ENCODE measurements at regions not wholly inside any gene's neighbourhood (a gene's known extent, or its start where the extent isn't known, plus 50 kb on each side); places are given as distances from the start of the nearest gene placed in this dataset.
"Not testable (repeated sequence)": the region's sequence is repeated elsewhere in the genome, so short reads cannot be mapped to it uniquely, and the experiment has no call there.

DNA sequence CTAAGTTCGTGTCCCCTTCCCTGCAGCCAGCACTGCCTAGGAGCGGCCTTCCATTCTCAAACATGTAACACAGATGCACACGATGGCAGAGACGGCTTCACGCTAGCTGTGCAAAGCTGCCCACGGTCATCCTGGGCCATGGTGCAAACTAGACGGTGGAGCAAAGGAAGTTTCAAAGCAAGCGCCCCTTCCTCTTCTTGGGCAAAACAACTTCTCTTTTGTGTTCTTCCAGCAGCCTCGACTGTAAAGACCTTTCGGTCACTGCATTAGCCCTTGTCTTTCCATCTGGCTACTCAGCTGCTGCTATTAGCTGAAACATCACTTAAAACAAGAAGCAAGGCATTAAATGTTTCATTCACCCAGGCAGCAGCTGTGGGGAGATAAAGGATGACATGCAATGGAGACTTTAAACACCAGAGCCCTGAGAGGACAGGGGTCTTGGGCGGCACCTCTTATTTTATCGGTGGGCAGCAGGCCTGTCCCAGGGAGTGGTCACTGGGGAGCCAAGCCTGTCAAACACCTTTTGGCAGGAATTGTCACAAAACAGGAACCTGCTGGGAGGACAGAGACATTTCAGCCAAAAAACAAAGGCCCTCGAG is 214.8 kb downstream of the KLF6 start:
- no peak for DNase-seq

DNA sequence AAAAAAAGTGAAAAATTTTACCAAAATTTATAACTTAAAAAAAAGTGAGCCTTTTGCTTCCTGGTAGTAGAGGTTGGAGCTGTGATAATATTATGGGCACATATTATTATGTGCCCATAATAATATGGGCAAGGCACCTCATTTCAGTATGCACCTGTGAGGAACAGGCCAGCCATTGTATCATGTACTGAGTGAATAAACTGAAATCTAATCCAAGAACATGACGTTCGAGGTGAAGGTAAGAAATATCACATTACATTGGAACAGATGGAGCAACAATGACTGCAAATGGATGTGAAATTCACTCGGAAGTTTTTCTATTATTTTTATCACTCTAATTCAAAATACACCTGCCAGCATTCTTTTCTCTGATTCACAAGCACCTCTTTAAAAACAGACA is 216.0 kb downstream of the KLF6 start:
- no peak for DNase-seq

DNA sequence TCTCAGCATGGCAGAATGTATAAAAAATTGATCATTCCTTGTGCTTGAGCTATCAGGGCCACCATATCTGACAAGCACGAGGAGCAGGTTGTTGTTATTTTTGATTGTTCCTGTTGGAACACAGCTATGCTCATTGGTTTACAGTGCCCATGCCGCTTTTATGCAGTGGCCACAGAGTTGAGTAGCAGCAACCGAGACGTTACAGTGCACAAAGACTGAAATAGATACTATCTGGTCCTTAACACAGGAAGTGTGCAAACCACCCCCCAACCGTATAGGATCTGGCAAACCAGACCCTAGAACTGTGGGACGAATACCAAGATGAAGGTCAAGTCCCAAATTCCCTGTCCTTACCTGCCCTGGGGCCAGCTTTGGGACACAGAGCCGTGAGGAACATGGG is 216.6 kb downstream of the KLF6 start:
- no peak for DNase-seq

DNA sequence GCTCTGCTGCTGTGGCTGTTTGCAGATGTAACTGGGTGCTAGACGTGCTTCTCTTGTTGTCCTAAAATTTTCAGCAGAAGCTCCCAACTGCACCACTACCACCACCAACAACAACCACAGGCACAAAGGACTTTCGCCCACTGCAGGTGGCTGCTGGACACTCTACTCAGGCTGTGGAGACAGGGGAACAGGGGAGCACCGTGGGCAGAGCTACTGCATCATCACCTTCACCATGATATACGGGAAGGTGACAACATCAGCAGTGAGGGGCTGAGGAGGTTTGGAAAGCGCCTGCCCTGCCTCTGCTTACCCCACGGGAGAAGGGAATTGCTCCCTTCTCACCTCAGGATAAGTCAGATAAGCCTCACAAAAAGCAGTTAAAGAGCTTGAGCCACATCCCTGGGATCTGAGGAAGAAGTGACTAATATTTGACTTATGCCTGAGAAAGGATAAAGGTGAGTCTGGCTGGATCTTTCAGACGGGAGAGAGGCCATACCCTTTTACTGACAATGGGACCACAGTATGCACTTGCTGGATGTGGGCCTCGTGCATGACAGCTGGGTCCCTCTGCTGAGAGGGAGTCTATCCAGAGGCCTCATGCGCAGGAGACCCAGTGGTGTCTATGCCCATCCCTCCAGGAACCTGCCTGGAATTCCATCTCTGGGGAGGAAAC is 217.6 kb downstream of the KLF6 start:
- no peak for DNase-seq

DNA sequence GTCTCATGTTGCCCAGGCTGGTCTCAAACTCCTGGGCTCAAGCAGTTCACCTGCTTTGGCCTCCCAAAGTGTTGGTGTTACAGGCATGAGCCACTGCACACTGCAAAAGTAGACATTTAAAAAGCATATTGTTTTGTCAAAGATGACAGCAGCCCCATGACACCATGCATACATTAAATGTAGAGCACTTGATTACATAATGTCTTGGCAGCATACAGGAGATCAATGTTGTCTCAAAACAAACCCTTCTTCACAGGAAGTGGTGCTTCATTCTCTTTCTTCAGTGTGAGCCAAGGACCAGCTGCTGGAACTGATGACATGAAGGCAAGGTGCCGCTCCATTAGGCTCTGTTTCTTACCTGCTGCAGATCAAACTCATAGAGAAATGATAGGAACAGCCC is 218.4 kb downstream of the KLF6 start:
- DNase-seq: no peak

DNA sequence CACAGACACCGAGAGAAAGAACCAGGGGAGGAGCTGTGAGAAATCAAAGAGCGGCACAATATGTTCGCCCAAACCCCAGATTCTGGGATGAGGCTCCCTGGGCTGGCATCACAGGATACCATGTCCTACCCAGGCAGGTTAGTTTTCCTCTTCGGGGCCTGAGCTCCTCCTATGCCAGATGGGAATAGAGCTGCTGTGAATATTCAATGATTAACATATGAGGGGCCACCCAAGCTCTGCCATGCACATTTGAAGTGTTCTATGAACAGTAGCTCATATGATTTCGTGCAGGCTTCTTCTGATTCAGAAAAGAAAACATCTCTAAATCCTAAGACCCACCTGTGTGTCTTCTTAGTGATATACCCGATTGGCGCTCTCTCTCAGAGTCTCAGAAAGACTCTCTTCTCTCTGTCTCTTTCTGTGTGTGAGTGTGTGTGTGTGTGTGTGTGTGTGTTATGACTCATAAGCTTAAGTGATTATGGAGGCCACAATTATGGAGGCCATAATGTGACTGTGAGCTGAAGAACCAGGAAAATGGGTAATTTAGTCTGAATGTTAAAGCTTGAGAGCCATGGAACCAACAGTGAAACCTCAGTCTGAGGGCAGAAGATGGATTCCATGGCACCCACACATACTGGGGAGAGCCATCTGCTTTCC is 220.5 kb downstream of the KLF6 start:
- no peak for DNase-seq

DNA sequence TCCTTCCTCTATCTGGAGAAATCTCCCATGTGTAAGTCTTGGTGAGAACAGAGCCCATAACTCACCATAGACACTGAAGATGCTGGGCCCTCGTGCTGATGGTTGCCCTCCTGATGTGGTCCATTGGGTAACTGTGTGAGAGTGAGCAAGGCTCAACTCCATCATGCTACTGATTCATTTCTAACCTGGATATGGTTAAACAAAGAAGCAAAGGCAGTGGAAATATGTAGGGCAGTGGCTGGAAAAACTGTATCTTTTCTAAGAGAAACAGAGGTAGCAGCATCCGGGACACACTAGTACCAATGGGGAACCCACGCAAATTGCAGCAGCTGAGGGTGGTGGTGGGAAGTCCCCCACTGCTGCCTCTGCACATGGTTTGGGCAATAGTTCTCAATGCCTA is 221.7 kb downstream of the KLF6 start:
- no peak for DNase-seq

DNA sequence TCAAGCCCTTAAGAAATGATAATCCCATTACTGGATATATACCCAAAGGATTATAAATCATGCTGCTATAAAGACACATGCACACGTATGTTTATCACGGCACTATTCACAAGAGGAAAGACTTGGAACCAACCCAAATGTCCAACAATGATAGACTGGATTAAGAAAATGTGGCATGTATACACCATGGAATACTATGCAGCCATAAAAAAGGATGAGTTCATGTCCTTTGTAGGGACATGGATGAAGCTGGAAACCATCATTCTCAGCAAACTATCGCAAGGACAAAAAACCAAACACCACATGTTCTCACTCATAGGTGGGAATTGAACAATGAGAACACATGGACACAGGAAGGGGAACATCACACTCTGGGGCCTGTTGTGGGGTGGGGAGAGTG is 224.4 kb downstream of the KLF6 start:
- DNase-seq: not testable (repeated sequence)

DNA sequence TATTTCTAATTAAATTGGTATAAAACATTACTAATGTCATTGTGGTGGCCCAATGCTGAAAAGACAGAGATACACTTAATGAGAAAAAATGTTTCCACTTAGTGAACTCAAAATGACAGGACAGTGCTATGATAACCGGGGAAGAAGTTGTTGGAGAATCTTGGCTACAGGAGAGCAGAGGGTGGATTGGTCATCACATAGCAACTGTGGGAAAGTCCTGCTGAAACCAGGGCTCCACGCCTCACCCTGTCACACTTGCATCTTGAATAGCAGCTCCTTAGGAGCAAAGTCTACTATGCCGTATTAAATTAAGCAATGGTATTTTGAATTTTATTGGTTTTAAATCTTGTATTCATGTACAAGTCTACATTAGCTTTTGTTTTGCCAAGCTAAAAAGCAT is 225.5 kb downstream of the KLF6 start:
- DNase-seq: no peak

DNA sequence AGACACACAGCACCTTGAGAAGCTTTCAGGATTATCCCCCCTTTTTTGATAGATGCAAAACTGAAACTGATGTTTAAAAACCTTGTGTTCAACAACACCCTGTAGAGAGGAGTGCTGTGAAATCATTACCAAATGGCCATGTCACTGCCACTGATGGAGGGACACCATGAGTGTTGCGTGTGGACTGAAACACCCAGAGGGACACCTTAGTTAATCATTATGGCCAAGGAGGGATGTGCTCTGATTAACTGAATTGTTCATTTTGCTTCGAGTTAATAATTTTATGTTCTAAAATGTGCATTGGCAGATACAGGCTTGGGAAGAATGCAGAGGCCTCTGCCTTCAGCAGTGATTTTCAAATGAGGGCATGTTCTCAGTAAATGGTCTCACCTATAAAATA is 226.0 kb downstream of the KLF6 start:
- no peak for DNase-seq

DNA sequence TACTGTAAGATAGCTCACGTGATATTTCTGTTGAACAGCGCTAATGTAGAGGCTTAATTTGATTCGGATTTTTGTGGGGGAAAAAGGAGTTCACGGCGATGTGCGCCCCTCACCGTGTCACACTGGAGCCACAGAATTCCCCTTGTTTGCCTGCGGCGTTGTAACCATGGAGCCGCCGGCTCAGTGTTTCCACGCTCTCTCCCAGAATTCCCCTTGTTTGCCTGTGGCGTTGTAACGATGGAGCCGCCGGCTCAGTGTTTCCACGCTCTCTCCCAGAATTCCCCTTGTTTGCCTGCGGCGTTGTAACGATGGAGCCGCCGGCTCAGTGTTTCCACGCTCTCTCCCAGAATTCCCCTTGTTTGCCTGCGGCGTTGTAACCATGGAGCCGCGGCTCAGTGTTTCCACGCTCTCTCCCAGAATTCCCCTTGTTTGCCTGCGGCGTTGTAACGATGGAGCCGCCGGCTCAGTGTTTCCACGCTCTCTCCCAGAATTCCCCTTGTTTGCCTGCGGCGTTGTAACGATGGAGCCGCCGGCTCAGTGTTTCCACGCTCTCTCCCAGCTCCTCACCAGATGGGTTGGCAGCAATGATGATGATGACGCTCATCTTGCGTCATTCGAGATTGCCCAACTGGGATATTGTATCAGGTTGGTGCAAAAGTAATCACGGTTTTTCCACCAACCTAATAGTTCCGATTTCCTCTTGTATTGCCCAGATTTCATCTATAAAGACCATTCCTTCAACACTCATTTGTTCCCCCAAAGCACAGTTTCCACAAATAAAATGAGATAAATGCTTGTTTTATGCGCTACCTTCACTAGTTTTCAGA is 228.6 kb downstream of the KLF6 start:
- DNase-seq: not testable (repeated sequence)

DNA sequence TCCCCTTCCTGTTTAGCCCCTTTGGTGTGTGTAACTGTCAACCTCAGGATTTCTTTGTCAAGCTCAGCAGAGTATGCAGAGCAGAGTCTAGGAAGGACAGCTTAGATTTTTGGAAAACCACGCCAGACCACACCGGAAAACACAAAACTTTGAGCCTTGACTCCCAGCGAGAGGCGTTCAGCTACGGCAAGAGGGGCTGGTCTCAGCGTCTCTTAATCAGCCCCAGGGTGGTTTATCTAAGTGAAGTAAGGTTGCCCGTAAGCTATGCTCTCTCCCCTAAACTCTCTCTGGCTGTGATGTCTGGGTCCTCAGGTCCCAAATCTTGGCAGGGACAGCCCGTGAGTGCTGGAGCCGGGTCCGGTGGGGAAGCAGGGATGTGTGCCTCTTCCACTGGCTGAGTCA is 230.9 kb downstream of the KLF6 start:
- DNase-seq: no peak

DNA sequence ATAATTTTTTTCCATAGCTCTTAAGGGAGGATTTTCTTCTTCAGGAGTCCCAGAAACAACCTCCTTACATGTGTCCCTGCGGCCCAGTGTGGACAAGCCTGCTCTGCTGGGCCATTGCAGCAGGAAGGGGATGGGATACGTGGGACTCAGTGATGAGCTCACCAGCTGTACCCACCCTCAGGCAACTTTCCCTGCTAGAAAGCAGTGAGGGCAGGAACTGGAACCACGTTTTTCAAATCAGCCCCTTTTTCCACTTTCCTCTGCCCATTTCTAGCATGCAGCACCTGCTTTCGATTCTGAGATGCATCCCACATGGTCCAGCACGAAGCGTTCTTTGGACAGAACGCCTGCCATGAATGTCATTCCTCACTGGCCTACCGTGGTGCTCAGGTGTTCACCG is 232.7 kb downstream of the KLF6 start:
- no peak for DNase-seq

DNA sequence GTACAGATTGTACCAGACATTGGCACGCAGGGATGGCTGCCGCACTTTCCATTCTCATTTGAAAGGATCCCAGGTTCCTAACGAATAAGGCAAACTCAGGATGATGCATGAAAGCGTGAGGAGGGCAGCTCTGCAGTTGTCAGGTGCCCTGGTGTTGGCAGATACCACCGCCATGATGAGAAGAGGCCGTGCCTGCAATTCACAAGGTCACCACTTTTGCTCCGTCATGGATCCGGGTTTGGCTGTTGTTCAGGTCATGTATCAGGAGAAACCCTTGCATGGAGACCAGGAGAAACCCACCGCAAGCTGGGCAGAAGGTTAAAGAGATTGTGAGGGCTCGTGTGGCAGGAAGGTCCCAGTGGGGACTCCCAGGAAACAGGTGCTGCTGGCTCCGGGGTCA is 233.2 kb downstream of the KLF6 start:
- DNase-seq: no peak

DNA sequence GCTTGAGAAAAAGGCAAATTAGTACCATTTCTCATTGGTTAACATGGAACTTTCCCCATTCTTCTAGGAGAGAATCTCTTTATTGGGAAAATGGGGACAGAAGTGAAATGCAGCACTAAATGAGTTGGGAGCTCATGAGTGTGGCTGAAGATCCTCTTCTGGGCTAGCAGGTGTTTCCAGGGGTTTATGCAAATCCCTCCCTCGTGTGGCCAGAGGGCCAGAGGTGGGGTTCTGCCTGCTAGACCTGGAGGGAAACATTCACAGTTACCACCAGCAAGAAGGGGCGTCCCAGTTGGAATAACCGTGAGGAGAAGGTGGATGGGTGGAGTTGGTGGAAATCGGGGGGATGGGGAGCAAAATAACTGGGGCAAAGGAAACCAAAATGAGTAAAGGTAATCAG is 235.9 kb downstream of the KLF6 start:
- no peak for DNase-seq

DNA sequence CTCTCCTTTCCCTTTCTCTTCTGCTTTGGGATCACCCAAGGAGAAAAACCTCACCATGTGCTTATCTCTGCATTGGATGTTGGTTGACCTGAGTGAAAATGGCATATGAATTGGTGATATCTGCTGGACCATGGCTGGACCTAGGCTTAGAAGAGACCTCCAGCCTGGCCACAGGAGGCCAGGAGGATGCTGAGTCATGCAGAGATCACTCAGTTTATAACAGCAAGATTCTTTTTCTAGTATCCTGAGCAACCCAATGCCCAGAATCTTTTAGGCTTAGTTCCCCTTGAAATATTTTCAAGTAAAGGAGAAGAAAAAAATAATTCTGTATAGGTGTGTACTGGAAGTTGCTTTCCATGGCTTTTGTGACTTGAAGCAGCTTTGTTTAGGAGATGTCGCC is 236.3 kb downstream of the KLF6 start:
- no peak for DNase-seq

DNA sequence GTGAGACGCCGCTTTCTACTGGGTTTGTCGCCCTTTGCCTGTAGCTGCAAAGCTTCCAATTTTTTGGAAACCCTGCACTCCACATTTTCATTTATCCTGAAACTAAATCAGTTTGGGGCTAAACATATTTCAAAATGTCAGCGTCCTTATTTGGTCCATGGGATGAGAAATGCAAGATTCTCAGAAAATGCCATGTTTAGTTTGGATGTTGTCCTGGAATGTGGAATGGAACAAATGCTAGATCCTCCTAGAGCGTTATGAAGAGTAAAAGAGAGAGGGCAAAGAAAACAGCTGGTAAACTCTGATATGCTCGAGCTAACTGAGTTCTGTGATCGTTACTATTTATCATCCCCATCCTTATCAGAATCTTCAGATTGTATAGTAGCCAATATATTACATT is 236.9 kb downstream of the KLF6 start:
- no peak for DNase-seq

DNA sequence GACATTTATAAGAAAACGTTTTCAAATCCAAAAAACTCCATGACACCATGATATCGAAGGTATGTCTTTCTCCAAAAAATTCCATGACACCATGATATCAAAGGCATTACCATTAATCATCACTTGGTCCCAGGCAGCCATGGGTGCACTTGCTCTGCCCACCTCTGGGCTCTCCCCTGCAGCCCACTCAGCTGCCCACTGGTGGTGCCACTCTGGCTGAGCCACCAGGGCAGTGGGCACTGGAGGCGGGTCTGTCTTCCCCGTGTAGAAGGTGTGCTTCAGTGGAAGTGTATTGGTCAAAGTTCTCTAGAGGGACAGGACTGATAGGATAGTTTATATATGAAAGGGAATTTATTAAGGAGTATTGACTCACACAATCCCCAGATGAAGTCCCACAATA is 240.4 kb downstream of the KLF6 start:
- DNase-seq: no peak

DNA sequence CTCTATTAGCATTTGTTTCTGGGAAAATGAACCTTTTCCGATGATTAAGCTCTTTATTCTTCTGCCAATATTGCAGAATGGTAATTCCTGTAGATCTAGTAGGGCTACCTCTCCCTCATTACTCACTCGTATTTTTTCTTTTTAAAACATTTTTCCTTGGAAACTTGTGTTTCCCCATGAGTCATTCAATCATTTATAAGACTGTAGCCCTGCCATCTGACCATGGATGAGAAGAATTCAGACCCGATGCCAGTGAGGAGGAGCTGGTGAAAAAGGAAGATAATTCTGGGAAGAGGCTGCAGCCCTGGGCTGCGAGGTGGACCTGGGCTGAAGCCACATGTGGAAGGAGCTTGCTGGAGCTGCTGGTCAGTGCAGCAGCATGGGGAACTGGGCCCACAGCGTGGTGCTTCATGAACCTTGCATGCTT is 242.8 kb downstream of the KLF6 start:
- no peak for DNase-seq

DNA sequence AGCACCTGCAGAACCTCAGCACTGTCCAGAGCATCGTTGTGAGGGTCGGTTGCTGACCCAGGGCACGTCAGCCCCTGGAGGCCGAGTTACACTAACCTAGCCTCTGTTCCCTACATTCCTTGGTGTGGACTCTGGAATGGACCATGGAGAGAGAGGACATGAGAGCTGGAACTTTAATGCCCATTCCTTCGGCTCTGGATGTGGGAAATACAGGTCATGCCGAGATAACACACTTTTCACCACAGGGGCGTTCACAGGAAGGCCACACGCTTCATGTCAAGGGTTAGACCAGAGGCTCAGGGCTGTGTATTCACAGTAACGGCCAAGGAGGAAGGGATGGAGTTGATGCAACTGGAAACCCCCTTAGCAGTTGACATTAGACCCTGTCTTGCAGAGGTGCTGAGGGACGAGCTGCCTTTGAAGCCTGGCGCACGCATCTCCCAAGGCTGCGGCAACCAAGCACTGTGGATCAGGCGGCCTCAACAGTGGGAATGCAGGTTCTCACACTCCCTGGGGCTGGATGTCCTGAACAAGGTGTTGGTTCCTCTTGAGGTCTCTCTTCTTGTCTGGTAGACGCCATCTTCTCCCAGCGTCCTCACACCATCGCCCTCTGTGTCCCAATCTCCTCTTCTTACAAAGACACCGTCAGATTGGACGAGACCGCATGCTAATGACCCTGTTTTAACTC is 245.2 kb downstream of the KLF6 start:
- no peak for DNase-seq

DNA sequence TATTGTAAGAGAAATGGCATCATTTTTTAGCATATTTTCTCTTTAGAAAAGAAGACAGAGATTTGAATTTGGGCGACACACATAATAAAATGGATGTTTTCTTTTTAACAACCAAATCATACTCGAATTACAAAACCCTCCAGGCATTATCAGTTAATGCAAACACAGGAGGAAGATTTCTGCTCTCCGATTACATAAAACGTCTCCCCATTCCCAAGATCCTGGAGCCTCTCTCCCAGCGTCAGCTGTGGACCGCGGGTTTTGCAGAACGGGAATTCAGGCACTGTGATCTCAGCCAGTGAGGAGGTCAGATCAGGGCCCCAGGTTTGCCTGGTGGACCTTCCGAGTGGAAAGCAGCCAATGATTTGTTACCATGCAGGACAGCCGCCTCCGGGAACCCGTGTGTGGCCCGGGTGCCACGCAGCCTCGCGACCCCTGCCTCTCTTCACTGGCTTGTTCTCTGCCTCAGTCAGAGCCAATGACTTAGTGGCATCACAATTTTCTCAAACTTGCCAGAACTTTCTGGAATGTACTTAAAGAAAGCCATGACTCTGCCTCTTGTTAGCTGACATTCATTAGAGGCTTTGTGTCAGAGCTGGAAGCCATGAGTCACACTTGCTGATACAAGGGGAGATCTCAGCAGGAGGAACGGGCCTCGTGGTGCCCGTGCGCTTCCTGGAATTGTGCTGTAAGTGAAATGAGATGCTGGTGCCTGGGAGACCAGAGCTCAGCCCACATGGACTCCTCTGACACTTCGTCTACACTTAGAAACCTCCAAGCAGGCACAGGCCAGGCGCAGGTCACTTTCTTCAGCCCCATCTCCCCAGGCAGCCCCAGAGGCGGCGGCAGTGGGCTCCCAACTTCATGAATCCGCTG is 246.1 kb downstream of the KLF6 start:
- DNase-seq: no peak

DNA sequence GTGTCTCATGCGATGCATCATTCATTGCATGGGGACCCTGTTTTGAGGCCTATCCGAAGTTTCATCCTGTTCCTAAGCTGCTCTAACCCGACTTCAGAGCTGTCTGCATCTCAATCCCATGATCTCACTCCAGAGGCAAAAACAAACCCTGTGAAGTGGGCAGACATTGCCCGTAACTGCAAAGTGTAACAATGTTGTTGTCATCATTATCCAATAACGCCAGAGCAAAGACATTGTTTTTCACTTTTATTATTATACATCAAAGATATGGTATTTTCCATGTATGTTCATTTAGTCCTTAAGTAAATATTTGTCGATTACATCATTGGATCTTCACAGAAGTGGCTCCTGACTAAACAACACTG is 246.7 kb downstream of the KLF6 start:
- no peak for DNase-seq
